ENCODE measurements at regions not wholly inside any gene's neighbourhood (a gene's known extent, or its start where the extent isn't known, plus 50 kb on each side); places are given as distances from the start of the nearest gene placed in this dataset.

GRCh38 chr18:2480536-2480935 is 90.8 kb downstream of the METTL4 start:
- Mint-ChIP-seq H3K4me1 (ENCODE audit: low read depth) (no peaks in the 10 kb centered on the region), H3K9me3 (ENCODE audit: insufficient read depth) (no peaks in the 10 kb centered on the region), H3K27me3 (ENCODE audit: low read depth) (peaks cover 15% of the 10 kb centered on the region), H3K36me3 (ENCODE audit: low read depth) (no peaks in the 10 kb centered on the region), H3K4me3 (no peak overlapping the region), H3K27ac (no peak overlapping the region)
- ChIA-PET CTCF (no interaction called here), POLR2A (no interaction called here)
- no peak for DNase-seq
- ATAC-seq = no peak

DNA sequence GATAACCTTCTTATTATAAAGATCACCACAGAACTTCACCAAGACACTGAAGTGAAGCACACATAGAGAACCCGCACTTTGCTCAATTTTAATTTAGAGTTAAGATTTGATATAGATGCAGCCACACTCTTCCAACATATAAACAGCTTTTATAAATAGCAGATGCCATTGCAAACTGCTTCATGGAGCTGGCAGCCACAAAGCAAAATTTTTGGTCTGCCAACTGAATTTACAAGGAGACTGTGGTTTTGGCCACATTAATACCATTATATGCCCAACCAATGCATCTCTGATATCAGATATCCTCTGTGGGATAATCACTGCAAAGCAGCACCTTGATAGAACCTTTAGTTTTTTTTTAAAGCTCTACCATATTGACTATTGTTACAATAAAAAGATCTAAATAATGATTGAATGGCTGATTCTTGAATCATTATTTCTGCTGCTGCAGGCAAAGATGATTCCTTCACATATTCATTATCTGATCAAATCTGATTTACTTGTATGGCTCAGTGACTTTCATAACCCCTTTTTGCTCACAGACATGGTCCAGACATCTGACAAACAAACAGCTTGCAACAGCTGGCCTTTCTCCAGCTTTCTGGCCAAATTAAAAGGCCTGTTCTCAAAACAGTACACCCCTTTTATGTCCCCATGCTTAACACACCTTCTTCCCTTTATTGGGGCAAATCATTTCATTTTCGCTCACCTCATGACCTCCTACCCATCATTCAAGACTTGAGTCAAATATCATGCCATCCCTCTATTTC is 88.4 kb downstream of the METTL4 start:
- H3K4me1 Mint-ChIP-seq (ENCODE audit: low read depth) = no peaks in the 10 kb centered on the region
- H3K4me3 Mint-ChIP-seq = no peak overlapping the region
- CTCF ChIA-PET = no interaction called here
- POLR2A ChIA-PET = no interaction called here
- ATAC-seq = no peak
- H3K36me3 Mint-ChIP-seq (ENCODE audit: low read depth) = no peaks in the 10 kb centered on the region
- no peak for DNase-seq
- H3K27me3 Mint-ChIP-seq (ENCODE audit: low read depth) = peaks cover 19% of the 10 kb centered on the region
- H3K9me3 Mint-ChIP-seq (ENCODE audit: insufficient read depth) = no peaks in the 10 kb centered on the region
- no peak overlapping the region for H3K27ac Mint-ChIP-seq

DNA sequence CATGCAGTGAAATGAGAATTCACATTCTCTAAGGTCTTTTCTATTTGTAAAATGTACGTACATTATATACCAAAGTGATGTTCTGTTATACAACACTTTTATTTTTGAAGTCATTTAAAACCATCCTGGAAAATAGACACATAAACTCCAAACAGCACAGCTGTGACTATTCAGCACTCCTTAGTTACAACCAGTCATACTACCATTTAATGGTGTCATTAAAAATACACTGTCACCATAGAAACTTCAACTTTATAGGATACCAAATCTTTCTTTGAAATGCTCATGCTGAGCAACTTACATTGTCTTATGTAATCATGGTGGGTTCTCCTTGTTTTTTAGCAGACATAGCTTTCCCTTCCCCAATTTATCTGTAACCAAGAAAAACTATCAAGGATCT is 85.3 kb downstream of the METTL4 start:
- CTCF ChIA-PET = no interaction called here
- ATAC-seq = no peak
- no peak overlapping the region for H3K27ac Mint-ChIP-seq
- peaks cover 10% of the 10 kb centered on the region for H3K27me3 Mint-ChIP-seq (ENCODE audit: low read depth)
- no peaks in the 10 kb centered on the region for H3K36me3 Mint-ChIP-seq (ENCODE audit: low read depth)
- H3K4me3 Mint-ChIP-seq = no peak overlapping the region
- POLR2A ChIA-PET = no interaction called here
- H3K4me1 Mint-ChIP-seq (ENCODE audit: low read depth) = no peaks in the 10 kb centered on the region
- H3K9me3 Mint-ChIP-seq (ENCODE audit: insufficient read depth) = no peaks in the 10 kb centered on the region
- DNase-seq = no peak

DNA sequence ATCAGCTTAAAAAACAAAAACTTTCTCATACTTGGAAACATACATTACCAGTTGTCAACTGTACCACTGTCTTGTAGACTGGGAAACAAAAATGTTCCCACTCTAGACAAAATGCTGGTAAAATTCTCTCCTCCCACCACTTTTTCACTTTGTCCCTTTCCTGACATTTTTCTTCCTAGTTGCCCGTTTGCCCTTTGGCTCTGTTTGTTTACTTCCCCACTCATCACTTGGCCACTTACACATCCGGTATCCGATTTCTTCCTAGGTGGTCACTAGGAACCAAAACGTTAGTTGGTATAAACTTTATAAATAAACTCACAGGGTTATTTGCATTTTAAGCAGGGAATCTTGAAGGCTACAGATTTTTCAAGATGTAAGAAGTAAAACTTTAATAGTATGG is 84.9 kb downstream of the METTL4 start:
- peaks cover 9% of the 10 kb centered on the region for H3K27me3 Mint-ChIP-seq (ENCODE audit: low read depth)
- H3K4me3 Mint-ChIP-seq = no peak overlapping the region
- CTCF ChIA-PET = no interaction called here
- H3K36me3 Mint-ChIP-seq (ENCODE audit: low read depth) = no peaks in the 10 kb centered on the region
- H3K4me1 Mint-ChIP-seq (ENCODE audit: low read depth) = no peaks in the 10 kb centered on the region
- POLR2A ChIA-PET = no interaction called here
- no peaks in the 10 kb centered on the region for H3K9me3 Mint-ChIP-seq (ENCODE audit: insufficient read depth)
- ATAC-seq = no peak
- DNase-seq = no peak
- no peak overlapping the region for H3K27ac Mint-ChIP-seq

Measured in activated CD8-positive, alpha-beta T cell treated with anti-CD3 and anti-CD28 coated beads, Interleukin-2, amount 10 ng/mL, durations not matched to agents 7 days and 5 days (primary cell).